GM19240 (cell line): ENCODE measurements at regions not wholly inside any gene's neighbourhood (a gene's known extent, or its start where the extent isn't known, plus 50 kb on each side); places are given as distances from the start of the nearest gene placed in this dataset.
A peak's percentile ranks its signal among the peaks of the same experiment; 100 is the strongest.
"Not testable (repeated sequence)": the region's sequence is repeated elsewhere in the genome, so short reads cannot be mapped to it uniquely, and the experiment has no call there.

Experiments used
- DNase-seq: peaks from one replicate; pipeline ENCODE4 v3.0.0; 2011; ENCODE audit warnings: low spot score; ENCODE audit not compliant: insufficient read length

DNA sequence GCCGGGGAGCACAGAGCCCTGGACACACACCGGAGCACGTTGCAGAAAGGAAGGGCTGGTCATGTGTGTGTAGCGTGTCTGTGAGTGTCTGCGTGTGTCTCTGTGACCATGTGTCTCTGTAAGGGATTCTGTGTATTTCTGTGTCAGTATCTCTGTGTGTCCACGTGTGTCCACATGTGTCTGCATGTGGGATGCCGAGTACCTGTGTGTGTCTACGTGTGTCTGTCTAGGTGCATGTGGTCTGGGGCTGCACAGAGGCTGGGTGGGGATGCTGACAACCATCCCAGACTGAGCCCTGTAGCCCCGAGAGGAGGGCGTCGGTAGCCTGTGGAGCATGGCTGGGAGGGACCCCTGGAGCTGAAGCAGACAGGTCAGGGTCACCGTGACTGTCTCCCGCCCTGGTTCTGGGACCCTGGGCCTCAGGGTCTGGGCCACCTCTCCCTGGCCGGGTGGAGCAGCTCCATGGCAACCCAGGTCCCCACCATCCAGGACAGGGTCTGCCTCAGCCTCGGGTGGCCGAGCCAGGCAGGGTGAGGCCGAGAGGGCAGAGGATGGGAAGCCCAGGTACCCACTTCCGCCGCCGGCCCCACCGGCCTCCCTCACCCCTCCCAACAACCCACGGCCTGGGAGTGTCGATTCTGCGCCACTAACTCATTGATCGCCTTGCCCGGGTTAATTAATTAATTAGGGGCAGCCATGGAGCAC is 122.7 kb downstream of the FAM53A start:
- DNase-seq, result no peak

DNA sequence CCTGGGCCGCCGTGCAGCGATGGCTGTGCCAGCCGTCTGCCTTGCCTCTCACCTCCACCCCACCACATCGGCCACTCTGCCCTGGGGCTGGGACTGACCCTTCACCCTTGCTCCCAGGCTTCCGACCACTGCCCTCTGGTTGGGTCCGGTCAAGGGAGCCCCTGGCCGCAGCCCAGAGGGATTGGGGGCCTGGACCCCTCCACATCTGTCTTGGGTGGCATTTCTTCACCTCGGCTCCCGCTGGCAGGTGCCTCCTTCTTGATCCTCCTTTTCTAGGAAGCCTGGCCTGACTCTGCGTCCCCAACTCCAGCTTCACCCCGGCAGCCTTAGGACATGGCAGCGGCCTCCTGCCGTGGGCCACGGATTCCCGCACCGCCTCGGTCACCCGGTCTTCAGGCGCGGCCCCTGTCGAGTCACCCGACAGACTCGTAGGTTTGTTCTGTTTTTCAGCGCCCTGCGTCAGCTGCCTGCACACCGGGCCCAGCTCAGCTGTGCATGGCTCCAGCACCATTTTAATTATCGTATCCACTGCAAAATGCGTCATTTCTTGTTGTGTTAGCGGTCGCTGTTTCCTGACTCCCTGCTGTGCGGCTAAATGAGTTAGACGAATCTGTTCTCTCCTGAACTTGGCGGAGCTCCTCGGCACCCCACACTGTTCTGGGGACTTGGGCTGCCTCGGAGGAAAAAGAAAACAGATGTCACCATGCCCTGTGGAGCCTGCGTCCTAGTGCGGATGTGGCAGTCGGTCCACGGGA is 124.0 kb downstream of the FAM53A start:
- DNase-seq, result no peak

DNA sequence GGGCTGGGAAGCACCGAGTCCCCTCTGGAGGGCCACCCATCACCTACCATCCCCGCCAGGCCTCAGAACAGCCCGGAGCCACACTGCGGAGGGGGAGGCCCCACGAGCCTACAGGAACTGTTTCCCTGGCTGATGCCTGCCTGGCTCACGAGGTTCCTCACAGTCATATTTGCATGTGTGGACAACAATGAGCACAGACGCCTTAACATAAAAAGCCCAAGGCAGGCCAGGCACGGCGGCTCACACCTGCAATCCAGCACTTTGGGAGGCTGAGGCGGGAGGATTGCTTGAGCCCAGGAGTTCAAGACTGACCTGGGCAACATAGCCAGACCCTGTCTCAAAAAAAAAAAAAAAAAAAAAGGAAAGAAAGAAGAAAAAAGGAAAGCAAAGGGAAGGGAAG is 125.9 kb downstream of the FAM53A start:
- no peak for DNase-seq

DNA sequence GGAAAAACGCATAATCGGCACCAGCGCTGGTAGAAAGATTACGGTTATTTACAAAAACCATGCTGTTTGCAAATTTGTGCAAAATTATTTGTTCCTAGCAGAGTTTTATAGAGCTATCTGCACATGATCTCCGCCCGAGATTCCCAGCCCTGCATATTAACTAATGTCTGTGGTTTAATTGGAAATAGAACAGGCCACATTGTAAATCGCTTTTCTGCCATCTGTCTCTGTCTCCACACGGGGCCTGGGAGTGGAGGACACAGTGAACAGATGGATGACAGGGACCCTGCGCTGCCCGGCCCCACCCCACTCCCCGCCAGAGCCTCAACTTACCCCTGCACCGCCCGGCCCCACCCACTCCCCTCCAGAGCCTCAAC is 126.9 kb downstream of the FAM53A start:
- DNase-seq, result no peak

DNA sequence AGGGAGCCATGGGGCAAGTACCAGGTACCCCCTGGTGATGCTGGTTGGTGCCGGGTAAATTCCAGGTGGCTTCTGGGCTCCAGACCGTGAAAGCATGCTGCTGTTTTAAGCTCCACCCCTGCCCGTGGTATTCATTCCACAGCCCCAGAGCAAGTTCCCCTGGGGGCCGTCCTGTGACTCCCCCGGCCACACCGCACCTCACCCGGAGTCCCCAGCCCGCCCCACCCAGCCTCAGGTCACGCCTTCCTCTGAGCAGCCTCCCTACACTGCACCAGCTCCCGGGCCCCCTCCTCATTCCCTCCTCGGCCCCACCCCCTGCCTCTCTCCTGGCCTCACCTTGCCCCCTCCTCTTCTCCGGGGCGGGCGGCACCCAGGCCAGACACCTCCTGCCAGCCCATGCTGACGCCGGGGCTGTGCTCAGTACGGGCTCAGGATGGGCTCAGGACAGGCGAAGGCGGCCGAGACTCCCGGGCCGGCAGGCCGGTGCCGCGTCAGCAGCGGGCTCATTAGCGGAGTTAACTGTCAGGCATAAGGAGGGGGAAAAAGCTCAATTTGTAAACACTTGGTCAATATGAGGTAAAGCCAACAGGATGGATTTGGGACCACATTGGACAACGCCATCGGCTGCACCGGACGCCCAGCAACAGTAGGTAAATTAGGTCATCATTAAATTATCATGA is 127.4 kb downstream of the FAM53A start:
- no peak for DNase-seq

DNA sequence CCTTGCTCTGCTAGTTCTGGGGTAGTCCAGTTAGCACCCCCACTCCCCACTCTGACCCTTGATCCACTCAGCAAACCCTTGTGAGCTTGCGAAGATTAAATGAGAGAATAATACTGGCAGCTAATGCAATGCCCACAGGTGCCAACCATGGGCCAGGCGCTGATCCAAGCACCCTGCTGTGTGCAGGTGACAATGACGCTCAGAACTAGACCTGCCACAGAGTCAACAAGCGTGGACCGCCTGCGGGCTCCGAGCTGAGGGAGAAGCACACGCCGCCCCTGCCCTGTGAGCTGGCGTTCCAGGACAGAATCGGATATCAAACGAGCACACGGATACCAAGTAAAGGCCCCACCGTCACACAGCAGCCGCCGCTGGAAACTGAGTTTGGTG is 129.2 kb downstream of the FAM53A start:
- DNase-seq, result no peak

DNA sequence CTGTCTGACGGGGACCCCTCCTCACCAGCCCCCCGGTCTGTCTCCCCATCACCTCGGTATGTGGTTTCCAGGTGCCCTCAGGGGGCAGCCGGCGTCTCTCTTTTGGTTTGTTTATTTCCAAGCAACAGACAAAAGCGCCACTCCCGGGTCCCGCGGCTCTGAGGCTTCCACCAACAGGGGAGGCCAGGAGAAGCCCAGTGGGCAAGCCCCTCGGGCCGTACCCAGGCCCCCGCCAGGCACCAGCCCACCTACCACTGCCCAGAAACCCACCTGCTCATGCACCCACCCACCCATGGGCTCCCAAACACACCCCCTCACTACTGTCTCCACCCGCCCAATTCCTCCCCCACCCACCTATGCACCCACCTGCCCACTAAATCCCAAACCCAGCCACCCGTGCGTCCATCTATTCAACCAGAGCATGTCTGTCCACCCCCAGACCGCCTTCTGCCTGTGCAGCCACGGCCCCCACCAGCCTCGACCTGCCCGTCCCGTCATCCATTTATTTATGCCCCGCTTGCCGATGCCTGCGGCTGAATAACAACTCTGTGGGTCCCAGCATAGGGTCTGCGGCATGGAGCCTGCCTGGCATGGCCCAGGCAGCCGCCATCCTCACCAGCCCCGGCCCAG is 129.8 kb downstream of the FAM53A start:
- no peak for DNase-seq

DNA sequence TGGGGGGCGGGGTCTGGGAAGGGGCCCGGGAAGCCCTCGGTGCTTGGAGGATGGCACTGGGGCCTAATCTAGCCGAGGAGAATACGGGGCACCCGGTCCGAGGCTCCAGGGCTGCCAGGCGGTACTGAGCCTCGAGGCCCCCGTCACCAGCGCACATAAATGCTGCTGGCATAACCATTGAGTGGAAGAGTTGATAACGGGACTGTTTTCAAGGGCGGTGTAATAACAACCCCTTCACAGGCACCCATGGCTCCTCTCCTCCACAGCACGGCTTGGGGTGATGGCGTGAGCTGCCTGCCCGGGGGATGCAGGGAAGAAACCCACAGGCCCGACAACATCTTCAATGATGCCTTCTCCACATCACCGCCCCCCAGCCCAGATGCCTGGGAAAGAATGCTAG is 130.7 kb downstream of the FAM53A start:
- no peak for DNase-seq

DNA sequence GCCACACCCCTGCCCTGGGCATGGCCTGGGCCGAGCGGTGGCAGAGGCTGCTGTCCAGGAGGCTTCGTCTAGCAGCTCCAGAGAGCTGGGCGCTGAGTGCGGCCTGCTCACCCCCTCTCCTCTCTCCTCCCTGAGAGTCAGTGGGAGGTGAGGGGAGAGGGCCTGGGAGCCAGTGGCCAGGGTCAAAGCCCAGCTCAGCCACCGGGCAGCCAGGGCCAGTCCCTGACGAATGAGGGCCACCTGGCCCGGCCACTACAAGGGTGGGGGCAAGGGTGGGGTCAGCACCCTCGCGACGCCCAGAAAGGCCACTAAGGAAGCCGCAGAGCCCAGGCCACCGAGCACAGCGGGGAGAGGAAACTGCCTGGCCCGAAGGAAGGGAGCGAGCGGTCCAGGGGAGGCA is 131.7 kb downstream of the FAM53A start:
- DNase-seq, result no peak

DNA sequence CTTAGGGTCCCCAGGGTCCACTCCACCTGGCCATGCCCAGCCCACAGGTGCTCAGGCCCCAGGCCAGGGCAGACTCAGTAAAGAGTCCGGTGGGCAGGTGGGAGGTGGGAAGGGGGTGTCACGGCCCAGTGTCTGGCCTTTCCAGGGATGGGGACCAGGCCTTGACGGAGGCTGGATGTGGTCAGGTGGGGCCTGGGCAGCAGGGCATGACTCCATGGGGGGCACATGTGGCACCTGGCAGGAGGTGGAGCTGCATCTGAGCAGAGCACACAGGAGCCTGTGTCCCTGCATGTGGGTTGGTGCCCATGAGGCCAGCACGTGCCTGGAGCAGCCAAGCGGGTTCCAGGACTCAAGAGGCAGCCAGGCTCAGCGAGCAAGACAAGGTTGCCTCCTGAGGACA is 132.9 kb downstream of the FAM53A start:
- DNase-seq, result no peak

DNA sequence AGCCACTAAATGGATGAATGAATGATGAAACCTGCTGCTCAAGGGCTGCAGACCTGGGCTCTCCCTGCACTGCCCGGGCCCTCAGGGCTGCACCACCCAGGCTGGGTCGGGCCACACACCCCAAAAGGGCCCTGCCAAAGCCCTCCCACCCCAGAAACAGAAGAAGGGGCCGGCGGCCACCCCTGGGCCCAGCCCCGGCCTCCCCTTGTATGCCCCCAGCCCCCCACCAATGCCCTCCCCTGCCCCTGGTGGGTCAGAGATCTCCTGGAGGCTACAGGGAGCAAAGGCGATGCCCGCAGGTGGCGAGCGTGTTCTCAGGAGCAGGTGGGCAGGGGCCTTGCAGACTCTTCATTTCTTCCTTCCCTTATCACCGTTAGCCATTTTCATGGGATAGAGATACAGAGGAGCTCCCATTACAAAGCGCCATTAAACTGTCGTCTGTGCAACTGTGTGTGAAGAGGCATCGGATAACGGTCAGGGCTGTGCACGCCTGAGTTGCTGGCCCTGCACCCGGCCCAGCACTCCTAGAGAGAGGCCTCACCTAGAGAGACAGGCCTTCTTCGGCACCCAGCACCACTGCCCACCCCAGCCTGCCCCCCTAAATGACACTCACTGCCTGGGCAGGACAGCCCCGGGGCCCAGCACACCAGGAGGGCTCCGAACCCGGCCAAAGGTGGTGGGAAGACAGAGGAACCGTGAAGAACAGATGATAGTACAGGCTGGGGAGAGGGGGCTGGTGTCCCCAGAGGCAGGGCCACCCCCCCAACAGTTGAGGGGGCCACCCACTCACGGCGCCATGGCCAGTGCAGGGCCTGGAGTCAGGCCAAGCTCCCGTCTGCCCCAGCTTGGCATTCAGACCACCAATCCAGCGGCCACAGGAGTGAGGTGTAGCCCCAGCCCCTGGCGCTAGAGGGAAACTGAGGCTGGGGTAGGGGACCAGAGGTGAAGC is 133.7 kb downstream of the FAM53A start:
- DNase-seq, result no peak

DNA sequence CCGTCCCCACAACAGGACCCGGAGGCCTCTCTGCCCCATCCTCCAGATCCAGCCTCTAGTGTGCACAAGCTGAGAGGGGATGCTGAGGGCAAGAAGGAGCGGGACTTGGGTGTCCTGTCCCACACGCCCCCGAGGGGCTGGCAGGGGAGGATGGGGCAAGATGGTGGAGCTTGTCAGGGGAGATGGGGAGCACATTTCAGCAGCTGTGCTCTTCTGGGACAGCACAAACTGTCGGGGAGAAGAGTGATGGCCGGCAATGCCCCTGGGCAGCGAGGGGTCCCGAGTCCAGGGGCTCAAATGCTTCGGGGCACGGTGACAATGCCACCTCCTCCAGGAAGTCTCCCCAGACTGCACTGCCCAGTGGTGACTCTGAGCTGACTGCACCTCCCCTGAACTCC is 134.5 kb downstream of the FAM53A start:
- DNase-seq, result no peak

DNA sequence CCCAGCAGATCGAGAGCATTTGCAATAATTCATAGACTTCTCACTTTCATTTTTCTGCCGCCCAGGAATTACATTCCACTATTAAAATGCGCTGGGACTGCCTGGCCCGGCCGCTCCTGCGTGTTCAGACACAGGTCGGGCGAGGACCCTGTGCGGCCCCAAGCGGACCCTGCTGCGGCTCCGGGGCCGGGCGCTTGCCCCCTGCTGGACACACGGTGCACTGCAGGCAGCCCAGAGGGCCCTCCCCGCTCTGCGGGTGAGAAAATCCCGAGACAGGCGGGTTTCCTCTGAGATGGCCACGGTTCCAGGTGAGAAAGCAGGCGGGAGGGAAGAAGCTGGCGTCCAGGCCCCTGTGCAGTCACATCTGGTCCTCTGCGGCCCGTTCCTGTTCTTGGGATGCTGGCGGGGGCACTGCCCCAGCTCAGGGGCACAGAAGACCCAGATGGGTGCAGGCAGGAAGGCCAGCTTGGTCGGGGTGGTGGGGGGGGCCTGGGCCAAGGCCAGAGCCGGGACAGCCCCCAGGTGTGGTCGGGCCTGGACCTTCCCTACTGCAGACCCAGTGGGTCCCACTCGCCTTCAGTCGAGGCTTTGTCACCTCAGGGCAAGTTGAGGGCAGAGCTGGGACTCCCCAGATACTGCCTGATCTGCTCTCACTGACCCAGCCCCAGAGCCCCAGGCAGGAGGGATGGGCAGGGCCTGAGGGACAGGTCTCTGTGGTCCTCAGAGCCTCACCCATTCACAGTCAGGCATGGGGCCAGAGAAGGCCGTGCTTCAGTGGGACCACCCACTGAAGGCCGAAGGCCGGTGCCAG is 135.1 kb downstream of the FAM53A start:
- peak; percentile 50 for DNase-seq

DNA sequence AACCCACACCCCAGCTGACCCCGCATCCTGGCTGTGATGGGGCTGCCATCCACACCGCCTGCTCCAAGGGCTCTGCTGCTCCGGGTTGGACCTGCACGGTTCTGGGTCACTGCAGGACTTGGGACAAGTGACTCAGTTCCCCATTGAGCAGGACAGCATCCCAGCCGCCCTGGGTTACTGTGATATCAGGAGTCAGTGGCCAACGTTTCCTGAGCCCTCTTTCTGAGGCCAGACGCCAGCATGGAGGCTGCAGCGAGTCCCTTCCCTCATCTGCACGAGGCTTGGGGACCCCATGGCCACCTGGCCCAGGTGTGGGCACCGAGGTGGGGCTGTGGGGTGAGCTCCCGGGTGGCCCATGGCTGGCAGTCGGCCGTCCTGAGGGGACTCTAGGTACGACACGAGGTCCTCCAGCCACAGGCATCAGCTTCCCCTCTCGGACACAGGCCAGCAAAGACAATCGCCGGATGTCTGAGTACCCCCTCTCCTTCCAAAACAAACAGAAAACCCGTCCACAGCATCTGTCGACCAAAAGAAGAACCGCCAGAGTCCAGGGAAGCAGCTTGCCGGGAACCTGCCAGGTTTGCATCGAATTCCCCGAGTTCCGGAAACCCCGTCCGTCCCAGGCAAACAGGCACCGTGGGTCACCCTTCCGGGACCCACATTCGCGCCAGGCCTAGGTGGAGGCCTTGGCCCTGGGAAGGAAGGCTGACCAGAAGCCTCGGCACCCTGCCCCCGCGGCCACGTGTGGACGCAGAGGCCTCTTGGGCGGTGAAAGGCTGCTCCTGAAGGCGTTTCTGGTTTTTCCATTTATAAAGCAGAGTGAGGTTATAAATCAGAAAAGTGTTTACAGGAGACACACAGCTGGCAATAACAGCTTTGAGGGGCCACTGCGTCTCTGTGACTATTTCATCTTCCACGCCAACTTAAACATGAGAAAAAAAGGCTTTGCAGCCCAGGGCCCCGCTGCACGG is 136.0 kb downstream of the FAM53A start:
- DNase-seq, result no peak

DNA sequence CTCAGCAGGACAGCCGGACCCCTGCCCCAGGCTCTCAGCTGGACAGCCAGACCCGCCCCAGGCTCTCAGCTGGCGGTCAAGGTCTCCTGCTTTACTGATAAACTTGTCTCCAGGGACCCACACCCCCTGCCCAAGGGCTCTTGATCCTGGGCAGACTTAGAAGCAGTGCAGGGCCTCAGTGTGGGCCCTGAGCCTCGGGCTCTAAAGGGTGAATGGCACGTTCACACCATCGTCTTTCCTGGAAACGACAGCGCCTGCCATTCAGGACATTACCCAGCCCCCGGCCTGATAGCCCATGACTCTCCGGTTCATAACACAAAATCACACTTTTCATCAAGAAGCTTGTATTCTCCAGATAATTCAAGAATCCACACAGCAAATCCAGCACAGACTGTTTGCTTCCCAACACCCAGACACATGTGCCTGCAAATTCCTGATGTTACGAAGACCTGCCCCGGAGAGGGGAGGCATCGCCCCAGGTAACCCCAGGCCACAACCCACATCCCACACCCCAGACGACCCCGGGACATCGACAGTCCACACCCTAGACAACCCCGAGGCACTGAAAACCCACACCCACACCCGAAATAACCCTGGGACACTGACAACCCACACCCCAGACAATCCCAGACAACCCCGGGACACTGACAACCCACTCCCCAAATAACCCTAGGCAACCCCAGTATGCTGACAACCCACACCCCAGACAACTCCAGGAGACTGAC is 136.8 kb downstream of the FAM53A start:
- no peak for DNase-seq

DNA sequence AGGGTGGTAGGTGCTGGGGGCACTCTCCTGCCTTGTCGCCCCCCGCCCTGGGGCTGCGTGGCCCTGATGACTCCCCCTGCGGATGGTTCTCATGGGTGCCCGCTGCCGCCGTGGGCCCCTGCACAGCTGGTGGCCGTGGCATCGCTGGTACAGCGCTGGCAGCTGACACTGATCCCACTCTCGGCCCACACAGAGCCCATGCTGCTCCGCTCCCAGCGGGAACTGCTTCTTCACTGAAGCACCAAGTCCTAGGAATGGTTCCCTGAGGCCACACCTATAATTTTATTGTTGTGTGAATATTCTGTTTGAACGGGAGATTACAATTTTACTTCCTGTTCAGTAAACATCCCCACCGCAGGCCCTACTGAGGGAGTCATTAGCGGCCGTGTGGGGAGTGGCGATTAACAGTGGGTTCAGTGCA is 138.6 kb upstream of the NKX1-1 start:
- no peak for DNase-seq

DNA sequence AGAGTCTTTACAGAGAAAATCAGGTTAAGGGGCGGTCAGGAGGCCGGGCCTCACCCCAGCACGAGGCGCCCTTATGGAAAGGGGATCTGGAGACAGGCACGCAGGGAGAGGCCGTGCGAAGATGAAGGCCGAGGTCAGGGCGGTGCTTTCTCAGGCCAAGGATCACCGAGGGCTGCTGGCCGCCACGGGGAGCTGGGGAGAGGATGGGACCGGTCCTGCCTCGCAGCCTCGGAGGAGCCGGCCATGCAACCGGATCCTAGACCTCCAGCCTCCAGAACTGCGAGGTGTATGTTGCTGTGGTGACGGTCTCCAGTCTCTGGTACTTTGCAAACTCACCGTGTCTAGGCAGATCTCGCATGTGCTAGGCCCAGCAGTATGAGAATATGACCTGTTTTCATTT is 138.2 kb upstream of the NKX1-1 start:
- DNase-seq, result not testable (repeated sequence)

DNA sequence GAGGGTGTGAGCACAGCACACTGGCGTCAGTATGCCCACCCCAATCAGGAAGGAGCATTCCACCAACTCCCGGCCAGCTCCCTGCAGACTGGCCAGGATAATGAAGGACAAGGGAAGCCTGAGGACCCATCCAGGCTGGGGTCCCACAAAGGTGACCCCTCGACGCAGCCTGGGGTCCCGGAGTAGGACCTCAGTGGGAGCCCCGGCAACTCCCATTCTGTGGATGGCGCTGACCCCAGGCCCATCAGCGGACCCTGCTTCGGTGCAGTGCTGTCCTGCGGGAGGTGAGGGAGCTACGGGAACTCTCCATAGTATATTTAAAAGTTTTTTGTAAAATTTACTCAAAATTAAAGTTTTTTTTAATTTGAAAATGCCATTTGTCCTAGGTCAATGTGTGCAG is 137.7 kb upstream of the NKX1-1 start:
- DNase-seq, result no peak
